ENCODE measurements at regions not wholly inside any gene's neighbourhood (a gene's known extent, or its start where the extent isn't known, plus 50 kb on each side); places are given as distances from the start of the nearest gene placed in this dataset.

GRCh38 chr16:59173408-59173831 lies 439.3 kb upstream of the GOT2 start:
- H4K20me1 ChIP-seq (ENCODE audit: insufficient read depth), result no peaks in the 10 kb centered on the region
- no peaks in the 10 kb centered on the region for H3K9me2 ChIP-seq
- H3K36me3 ChIP-seq (replicated peaks in 1 of 2; ENCODE audit: control insufficient read depth in 1 of 2, insufficient read depth in 2 of 2, low read length in 1 of 2), result no peaks in the 10 kb centered on the region
- H3K27me3 ChIP-seq (ENCODE audit: insufficient read depth), result no peaks in the 10 kb centered on the region
- no peak overlapping the region for H3K27ac ChIP-seq (ENCODE audit: low read depth in 2 of 2, low read length in 1 of 2)
- POLR2A ChIA-PET, result no interaction called here
- no peaks in the 10 kb centered on the region for H3K9me3 ChIP-seq
- H2AFZ ChIP-seq (ENCODE audit: low read depth), result no peak overlapping the region
- no peaks in the 10 kb centered on the region for H3K79me2 ChIP-seq (ENCODE audit: insufficient read depth)
- no peaks in the 10 kb centered on the region for H3F3A ChIP-seq (replicated peaks; ENCODE audit: insufficient read depth)
- H3K4me2 ChIP-seq, result no peak overlapping the region
- WGBS (ENCODE audit: low lambda C conversion rate), result 40% methylated on average over 3 of the region's 3 CpGs
- DNase-seq, result no peak
- no peaks in the 10 kb centered on the region for H3K4me1 ChIP-seq (ENCODE audit: control insufficient read depth in 1 of 2, insufficient read depth in 2 of 2, low read depth in 1 of 2, low read length in 1 of 2)
- CTCF ChIA-PET, result interaction anchor here (2.0 kb wide), 1 partner anchor 19 kb away, joined by 7 read pairs; no protein-coding TSS in a partner anchor
- no peak overlapping the region for H3K9ac ChIP-seq
- H3K4me3 ChIP-seq (ENCODE audit: low read depth in 2 of 2, low read length in 1 of 2), result no peak overlapping the region
- TF ChIP-seq ELF1 (IDR thresholded peaks at IDR 0.05), result no peak
- TF ChIP-seq RCOR1 (IDR thresholded peaks at IDR 0.05; ENCODE audit: low read length), result no peak
- no peak for TF ChIP-seq MEF2A (IDR thresholded peaks at IDR 0.05; ENCODE audit: borderline replicate concordance, low read depth)
- no peak for TF ChIP-seq FOSL2 (IDR thresholded peaks at IDR 0.05; ENCODE audit: borderline replicate concordance, low read depth)
- TF ChIP-seq FOXM1 (IDR thresholded peaks at IDR 0.05; ENCODE audit: low read depth), result no peak
- TF ChIP-seq, protein P1, sequence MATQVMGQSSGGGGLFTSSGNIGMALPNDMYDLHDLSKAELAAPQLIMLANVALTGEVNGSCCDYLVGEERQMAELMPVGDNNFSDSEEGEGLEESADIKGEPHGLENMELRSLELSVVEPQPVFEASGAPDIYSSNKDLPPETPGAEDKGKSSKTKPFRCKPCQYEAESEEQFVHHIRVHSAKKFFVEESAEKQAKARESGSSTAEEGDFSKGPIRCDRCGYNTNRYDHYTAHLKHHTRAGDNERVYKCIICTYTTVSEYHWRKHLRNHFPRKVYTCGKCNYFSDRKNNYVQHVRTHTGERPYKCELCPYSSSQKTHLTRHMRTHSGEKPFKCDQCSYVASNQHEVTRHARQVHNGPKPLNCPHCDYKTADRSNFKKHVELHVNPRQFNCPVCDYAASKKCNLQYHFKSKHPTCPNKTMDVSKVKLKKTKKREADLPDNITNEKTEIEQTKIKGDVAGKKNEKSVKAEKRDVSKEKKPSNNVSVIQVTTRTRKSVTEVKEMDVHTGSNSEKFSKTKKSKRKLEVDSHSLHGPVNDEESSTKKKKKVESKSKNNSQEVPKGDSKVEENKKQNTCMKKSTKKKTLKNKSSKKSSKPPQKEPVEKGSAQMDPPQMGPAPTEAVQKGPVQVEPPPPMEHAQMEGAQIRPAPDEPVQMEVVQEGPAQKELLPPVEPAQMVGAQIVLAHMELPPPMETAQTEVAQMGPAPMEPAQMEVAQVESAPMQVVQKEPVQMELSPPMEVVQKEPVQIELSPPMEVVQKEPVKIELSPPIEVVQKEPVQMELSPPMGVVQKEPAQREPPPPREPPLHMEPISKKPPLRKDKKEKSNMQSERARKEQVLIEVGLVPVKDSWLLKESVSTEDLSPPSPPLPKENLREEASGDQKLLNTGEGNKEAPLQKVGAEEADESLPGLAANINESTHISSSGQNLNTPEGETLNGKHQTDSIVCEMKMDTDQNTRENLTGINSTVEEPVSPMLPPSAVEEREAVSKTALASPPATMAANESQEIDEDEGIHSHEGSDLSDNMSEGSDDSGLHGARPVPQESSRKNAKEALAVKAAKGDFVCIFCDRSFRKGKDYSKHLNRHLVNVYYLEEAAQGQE (IDR thresholded peaks at IDR 0.05; ENCODE audit: low read depth, low read length), result no peak
- TF ChIP-seq GATA2 (CRISPR knock-in tag; IDR thresholded peaks at IDR 0.05), result no peak
- no peak for TF ChIP-seq GABPA (IDR thresholded peaks at IDR 0.05; ENCODE audit: low read depth)
- TF ChIP-seq SIN3A (IDR thresholded peaks at IDR 0.05; ENCODE audit: borderline replicate concordance, low read depth, low read length), result no peak
- TF ChIP-seq NRF1 (IDR thresholded peaks at IDR 0.05; ENCODE audit: low read depth, low read length), result no peak
- no peak for TF ChIP-seq EP300 (IDR thresholded peaks at IDR 0.05; ENCODE audit: borderline replicate concordance in 1 of 2, low read depth in 1 of 2, low read length in 1 of 2)

GRCh38 chr16:59170099-59170712 lies 436.1 kb upstream of the GOT2 start:
- no peak for DNase-seq
- H3K36me3 ChIP-seq (replicated peaks in 1 of 2; ENCODE audit: control insufficient read depth in 1 of 2, insufficient read depth in 2 of 2, low read length in 1 of 2), result no peaks in the 10 kb centered on the region
- no peak overlapping the region for H3K4me3 ChIP-seq (ENCODE audit: low read depth in 2 of 2, low read length in 1 of 2)
- H4K20me1 ChIP-seq (ENCODE audit: insufficient read depth), result no peaks in the 10 kb centered on the region
- no peak overlapping the region for H3K4me2 ChIP-seq
- H3K9ac ChIP-seq, result no peak overlapping the region
- CTCF ChIA-PET, result no interaction called here
- H3K27me3 ChIP-seq (ENCODE audit: insufficient read depth), result no peaks in the 10 kb centered on the region
- H3K9me3 ChIP-seq, result no peaks in the 10 kb centered on the region
- H2AFZ ChIP-seq (ENCODE audit: low read depth), result no peak overlapping the region
- 14% methylated on average over 10 of the region's 10 CpGs for WGBS (ENCODE audit: low lambda C conversion rate)
- no peaks in the 10 kb centered on the region for H3K9me2 ChIP-seq
- H3K79me2 ChIP-seq (ENCODE audit: insufficient read depth), result no peaks in the 10 kb centered on the region
- no peaks in the 10 kb centered on the region for H3F3A ChIP-seq (replicated peaks; ENCODE audit: insufficient read depth)
- no peaks in the 10 kb centered on the region for H3K4me1 ChIP-seq (ENCODE audit: control insufficient read depth in 1 of 2, insufficient read depth in 2 of 2, low read depth in 1 of 2, low read length in 1 of 2)
- POLR2A ChIA-PET, result no interaction called here
- H3K27ac ChIP-seq (ENCODE audit: low read depth in 2 of 2, low read length in 1 of 2), result no peak overlapping the region
- TF ChIP-seq FOXM1 (IDR thresholded peaks at IDR 0.05; ENCODE audit: low read depth), result no peak
- no peak for TF ChIP-seq USF2 (IDR thresholded peaks at IDR 0.05; ENCODE audit: borderline replicate concordance, low read depth, low read length)
- no peak for TF ChIP-seq ELF1 (IDR thresholded peaks at IDR 0.05)
- no peak for TF ChIP-seq FOSL2 (IDR thresholded peaks at IDR 0.05; ENCODE audit: borderline replicate concordance, low read depth)
- no peak for TF ChIP-seq MXI1 (IDR thresholded peaks at IDR 0.05; ENCODE audit: low read depth, low read length)
- TF ChIP-seq IRF3 (IDR thresholded peaks at IDR 0.05; ENCODE audit: low read depth, low read length), result no peak
- TF ChIP-seq EP300 (IDR thresholded peaks at IDR 0.05; ENCODE audit: borderline replicate concordance in 1 of 2, low read depth in 1 of 2, low read length in 1 of 2), result no peak
- TF ChIP-seq, protein P2, sequence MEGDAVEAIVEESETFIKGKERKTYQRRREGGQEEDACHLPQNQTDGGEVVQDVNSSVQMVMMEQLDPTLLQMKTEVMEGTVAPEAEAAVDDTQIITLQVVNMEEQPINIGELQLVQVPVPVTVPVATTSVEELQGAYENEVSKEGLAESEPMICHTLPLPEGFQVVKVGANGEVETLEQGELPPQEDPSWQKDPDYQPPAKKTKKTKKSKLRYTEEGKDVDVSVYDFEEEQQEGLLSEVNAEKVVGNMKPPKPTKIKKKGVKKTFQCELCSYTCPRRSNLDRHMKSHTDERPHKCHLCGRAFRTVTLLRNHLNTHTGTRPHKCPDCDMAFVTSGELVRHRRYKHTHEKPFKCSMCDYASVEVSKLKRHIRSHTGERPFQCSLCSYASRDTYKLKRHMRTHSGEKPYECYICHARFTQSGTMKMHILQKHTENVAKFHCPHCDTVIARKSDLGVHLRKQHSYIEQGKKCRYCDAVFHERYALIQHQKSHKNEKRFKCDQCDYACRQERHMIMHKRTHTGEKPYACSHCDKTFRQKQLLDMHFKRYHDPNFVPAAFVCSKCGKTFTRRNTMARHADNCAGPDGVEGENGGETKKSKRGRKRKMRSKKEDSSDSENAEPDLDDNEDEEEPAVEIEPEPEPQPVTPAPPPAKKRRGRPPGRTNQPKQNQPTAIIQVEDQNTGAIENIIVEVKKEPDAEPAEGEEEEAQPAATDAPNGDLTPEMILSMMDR (IDR thresholded peaks at IDR 0.05), result no peak
- TF ChIP-seq SMC3 (IDR thresholded peaks at IDR 0.05; ENCODE audit: low read depth, low read length), result no peak
- TF ChIP-seq TAF1 (IDR thresholded peaks at IDR 0.05; ENCODE audit: borderline replicate concordance, low read depth, low read length), result no peak
- no peak for TF ChIP-seq RFX5 (IDR thresholded peaks at IDR 0.05; ENCODE audit: low read length)
- no peak for TF ChIP-seq SIN3A (IDR thresholded peaks at IDR 0.05; ENCODE audit: borderline replicate concordance, low read depth, low read length)
- no peak for TF ChIP-seq MEF2A (IDR thresholded peaks at IDR 0.05; ENCODE audit: borderline replicate concordance, low read depth)

Data from SK-N-SH (cell line).